HEK293 (cell line): ENCODE measurements at regions not wholly inside any gene's neighbourhood (a gene's known extent, or its start where the extent isn't known, plus 50 kb on each side); places are given as distances from the start of the nearest gene placed in this dataset.

Experiments used
- ATF2 ChIP-seq: fragments of 450-650 bp; formaldehyde crosslinking; IDR thresholded peaks from 2 replicates; pipeline ENCODE4 v1.5.1; 2016; ENCODE audit warnings: missing biosample characterization, missing genetic modification characterization, low read depth
- CTCF ChIP-seq: fragments of 450-650 bp; formaldehyde crosslinking; IDR thresholded peaks from 2 replicates; pipeline ENCODE4 v1.5.1; 2016; ENCODE audit warnings: missing biosample characterization, missing genetic modification characterization
- PRDM6 ChIP-seq: fragments of 450-650 bp; formaldehyde crosslinking; IDR thresholded peaks from 2 replicates; pipeline ENCODE4 v1.5.1; 2017; ENCODE audit warnings: missing biosample characterization, missing genetic modification characterization
- ZBTB7A ChIP-seq: fragments of 450-650 bp; formaldehyde crosslinking; IDR thresholded peaks from 2 replicates; pipeline ENCODE4 v1.5.1; 2016; ENCODE audit warnings: low read depth, missing biosample characterization, missing genetic modification characterization
- ZNF138 ChIP-seq: fragments of 450-650 bp; formaldehyde crosslinking; IDR thresholded peaks from 2 replicates; pipeline ENCODE4 v1.5.1; 2016; ENCODE audit warnings: missing biosample characterization, missing genetic modification characterization, borderline replicate concordance
- ZNF280D ChIP-seq: fragments of 450-650 bp; formaldehyde crosslinking; IDR thresholded peaks from 2 replicates; pipeline ENCODE4 v1.5.1; 2016; ENCODE audit warnings: missing biosample characterization, missing genetic modification characterization
- ZNF302 ChIP-seq: fragments of 450-650 bp; formaldehyde crosslinking; IDR thresholded peaks from 2 replicates; pipeline ENCODE4 v1.5.1; 2016; ENCODE audit warnings: missing biosample characterization, missing genetic modification characterization, low read depth
- ZSCAN30 ChIP-seq: fragments of 450-650 bp; IDR thresholded peaks from 2 replicates; pipeline ENCODE4 v1.5.1; 2018; ENCODE audit warnings: missing biosample characterization, mild to moderate bottlenecking, missing genetic modification characterization, moderate library complexity

- no peak for TF ChIP-seq ZNF138
- no peak for TF ChIP-seq ZBTB7A (tag by site-specific recombination)
- TF ChIP-seq CTCF, result no peak
- no peak for TF ChIP-seq PRDM6 (tag by site-specific recombination)
- no peak for TF ChIP-seq ATF2
- TF ChIP-seq ZNF280D, result no peak
- no peak for TF ChIP-seq ZNF302 (tag by site-specific recombination)
- no peak for TF ChIP-seq ZSCAN30 (tag by site-specific recombination)
Measured at GRCh38 chr18:6638447-6638846, 91.1 kb upstream of the ARHGAP28 start.
